Activated T-cell treated with anti-CD3 and anti-CD28 coated beads for 1 hour (primary cell): ENCODE measurements at regions not wholly inside any gene's neighbourhood (a gene's known extent, or its start where the extent isn't known, plus 50 kb on each side); places are given as distances from the start of the nearest gene placed in this dataset.

Experiments
- DNase-seq: peaks from one replicate; pipeline ENCODE4 v3.0.0-alpha.2; 2020; ENCODE audit warnings: low read depth

GRCh38 chr6:766625-767024 lies 73.7 kb upstream of the EXOC2 start:
- no peak for DNase-seq

GRCh38 chr6:761997-762396 lies 69.1 kb upstream of the EXOC2 start:
- DNase-seq: no peak

GRCh38 chr6:760982-761955 lies 68.3 kb upstream of the EXOC2 start:
- DNase-seq: no peak

GRCh38 chr6:759729-760128 lies 66.8 kb upstream of the EXOC2 start:
- DNase-seq: no peak

GRCh38 chr6:756224-756623 lies 63.3 kb upstream of the EXOC2 start:
- no peak for DNase-seq

- DNase-seq: no peak
These were observed 61.3 kb upstream of the EXOC2 start for GRCh38 chr6:754202-754601.

- DNase-seq: no peak
These were observed 60.5 kb upstream of the EXOC2 start for GRCh38 chr6:753486-753885.

- no peak for DNase-seq
These were observed 59.5 kb upstream of the EXOC2 start for GRCh38 chr6:752438-752837.

GRCh38 chr6:751765-752164 lies 58.8 kb upstream of the EXOC2 start:
- DNase-seq: no peak

GRCh38 chr6:747921-748320 lies 55.0 kb upstream of the EXOC2 start:
- DNase-seq: no peak

- no peak for DNase-seq
These were observed 54.1 kb upstream of the EXOC2 start for GRCh38 chr6:747028-747427.

- DNase-seq: no peak
These were observed 51.9 kb upstream of the EXOC2 start for GRCh38 chr6:744666-745353.

GRCh38 chr6:743320-744096 lies 50.6 kb upstream of the EXOC2 start:
- DNase-seq: no peak
